GM18499 (cell line): ENCODE measurements at regions not wholly inside any gene's neighbourhood (a gene's known extent, or its start where the extent isn't known, plus 50 kb on each side); places are given as distances from the start of the nearest gene placed in this dataset.
"Not testable (repeated sequence)": the region's sequence is repeated elsewhere in the genome, so short reads cannot be mapped to it uniquely, and the experiment has no call there.

ENCODE experiments used
- ATAC-seq: cut with Tn5 transposase; IDR thresholded peaks from one replicate; pipeline ENCODE4 v1.9.1; 2021; ENCODE audit warnings: moderate number of reproducible peaks; ENCODE audit not compliant: insufficient read depth, unreplicated experiment

DNA sequence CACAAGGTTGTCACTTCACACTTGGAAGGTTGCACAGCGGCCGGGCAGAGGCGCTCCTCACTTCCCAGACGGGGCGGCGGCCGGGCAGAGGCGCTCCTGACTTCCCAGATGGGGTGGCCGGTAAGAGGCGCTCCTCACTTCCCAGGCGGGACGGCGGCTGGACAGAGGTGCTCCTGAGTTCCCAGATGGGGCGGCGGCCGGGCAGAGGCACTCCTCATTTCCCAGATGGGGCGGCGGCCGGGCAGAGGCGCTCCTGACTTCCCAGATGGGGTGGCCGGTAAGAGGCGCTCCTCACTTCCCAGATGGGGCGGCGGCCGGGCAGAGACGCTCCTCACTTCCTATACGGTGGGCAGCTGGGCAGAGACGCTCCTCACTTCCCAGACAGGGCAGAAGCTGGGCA is 199.4 kb upstream of the PODXL start:
- not testable (repeated sequence) for ATAC-seq

DNA sequence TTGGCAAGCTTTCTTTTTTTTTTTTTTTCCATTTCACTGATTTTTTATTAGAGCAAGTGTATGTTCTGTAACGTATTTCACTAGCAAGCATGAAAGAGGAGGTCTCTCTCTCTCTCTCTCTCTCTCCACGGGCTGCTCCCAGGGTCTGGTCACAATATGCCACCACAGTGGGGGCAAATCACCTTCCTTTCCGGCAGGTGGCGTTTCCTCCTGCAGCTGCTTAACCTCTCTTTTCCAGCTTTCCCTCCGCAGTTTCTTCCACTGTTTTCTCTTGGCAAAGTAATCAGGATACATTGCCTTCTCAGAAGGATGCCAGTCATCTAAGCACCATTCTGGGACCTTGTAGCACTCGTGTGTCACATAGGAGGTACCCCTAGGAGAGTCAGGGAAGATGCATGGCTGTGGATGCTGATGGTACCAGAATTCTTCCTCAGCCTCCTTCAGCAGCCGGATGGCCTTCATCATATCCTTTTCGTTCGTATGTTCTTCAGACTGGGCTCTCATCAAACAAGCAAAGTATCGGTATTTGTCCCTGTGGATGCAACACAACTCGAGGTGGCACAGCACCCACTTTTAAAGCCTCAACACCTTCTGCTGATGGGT is 197.3 kb upstream of the PODXL start:
- no peak for ATAC-seq

DNA sequence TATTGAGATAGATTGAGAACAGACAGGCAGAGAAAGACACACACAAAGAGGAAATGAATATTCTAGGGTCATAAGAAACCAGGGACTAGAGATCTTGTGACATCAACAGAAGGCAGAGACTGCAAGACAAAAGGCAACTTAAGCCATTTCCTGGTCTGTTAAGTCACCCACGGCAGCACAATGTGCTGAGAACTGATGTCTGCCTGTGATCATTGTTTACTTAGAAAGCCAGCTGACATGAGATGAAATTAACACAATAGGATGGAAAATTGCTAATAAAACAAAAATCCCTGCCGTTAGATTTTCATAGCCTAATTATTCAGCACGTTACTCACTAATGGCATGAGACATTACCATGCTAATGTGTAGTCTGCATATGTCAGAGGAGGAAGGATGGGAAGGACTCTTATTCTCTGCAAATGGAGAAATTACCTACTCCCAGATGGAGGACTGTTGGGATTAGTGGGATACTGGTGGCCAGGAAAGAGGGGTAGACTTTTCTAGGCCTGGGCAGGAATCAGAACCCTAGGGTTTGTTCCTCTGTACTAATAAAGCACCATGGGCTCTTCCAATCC is 191.3 kb upstream of the PODXL start:
- no peak for ATAC-seq

DNA sequence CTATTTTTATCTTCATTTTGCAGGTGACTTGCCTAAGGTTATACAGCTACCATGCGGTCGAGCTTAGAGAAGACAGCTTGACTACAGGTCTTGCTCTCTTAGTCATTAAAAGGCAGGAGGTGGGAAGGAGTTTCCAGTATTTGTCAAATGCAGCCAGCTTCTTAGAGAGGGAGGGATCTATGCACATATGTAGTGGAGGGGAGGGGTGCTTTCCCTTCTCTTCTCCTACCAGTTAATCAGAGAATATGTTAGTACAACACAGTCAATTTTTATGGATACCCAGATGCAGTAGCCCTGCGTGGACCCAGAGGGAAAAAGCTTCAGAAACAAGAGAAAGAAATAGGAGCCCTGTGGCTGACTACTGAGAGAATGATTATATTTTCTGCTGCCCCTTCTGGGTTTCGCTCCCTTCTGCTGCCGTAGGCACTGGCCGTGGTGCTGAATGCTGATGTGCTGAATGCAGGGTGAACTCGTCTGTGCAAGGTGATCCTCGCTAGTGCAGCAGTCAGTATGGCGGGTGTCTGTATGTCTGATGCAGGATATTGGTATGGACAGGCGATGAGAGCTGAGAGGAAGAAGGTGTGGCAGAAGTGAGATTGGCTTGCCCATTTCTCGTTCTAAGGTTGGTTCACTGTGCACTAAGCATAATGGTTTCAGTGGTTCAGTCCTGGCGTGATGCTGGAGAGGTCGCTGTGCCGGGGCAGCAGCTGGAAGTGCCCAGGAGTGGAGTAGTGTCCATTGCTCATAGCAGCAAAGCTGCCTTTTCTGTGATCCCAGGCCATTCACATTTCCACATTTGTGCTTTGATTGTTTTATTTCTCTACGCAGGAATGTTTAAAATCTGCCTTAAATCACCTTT is 189.2 kb upstream of the PODXL start:
- no peak for ATAC-seq

DNA sequence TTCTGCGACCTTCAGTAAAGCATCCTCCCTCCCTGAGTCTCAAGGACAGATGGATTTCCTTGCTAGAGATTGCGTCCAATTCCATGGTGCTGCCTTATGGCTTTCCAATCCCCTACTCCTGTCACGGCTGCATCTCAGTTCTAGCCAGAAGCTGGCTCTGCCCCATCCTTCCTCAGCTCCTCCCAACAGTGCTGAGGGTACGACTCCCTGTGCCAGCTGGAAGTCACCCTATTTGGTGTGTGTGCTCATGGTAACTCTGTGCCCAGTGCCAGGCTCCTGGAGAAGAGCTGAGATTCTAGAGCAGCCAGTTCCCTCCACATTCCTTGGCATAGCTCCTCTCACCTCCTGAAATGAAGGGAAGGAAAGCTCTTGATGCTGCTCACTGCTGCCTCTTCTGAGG is 185.0 kb upstream of the PODXL start:
- ATAC-seq, result no peak

DNA sequence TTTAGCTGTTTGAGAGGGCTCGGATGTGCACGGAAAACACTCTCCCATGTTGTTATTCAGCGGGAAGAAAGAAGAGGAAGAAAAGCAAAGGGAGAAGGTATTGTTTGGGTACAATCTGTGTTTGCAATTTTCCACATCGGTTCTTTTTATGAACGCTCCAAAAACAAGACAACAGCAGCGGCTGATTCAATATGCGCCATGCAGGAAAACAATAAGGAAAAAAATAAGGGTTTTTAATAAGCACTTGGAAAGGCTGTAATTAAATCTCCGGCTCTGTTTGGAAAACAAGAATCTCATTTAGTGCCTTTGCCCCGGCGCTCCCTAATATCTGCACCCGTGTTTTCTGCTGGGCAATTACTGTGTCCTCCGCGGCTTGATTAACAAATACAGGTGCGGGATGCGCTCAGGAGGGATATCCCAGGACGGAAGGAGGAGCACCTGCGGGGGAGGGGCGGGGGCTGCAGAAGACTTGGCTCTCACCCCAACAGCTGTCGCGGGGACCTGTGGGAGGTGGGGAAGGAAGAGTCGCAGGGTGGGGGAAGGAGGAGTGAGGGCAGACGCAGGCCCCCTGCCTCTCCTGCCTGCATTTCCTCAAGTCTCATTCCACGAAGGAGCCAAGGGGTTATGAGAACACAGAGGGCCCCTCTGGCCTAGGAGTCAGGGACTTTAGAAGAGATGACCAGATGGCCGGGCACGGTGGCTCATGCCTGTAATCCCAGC is 181.5 kb upstream of the PODXL start:
- ATAC-seq, result no peak

DNA sequence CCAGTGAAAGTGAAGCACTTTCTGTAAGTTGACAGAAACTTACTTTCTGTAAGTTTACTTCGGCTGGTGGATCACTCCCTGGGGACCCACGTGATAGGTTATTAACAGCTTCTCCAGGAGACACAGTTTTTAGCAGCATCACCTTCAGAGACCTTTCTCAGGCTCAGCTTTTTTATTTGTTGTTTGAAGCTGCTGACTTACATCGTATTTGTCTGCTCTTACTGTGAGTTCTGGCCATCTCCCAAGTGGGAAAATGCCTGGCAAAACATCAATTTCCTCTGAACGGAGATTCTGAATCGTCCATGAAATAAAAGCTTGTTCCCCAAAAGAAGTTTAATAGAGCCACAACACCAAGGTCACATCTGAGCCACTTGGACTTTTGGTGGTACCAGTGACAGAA is 178.7 kb upstream of the PODXL start:
- no peak for ATAC-seq

DNA sequence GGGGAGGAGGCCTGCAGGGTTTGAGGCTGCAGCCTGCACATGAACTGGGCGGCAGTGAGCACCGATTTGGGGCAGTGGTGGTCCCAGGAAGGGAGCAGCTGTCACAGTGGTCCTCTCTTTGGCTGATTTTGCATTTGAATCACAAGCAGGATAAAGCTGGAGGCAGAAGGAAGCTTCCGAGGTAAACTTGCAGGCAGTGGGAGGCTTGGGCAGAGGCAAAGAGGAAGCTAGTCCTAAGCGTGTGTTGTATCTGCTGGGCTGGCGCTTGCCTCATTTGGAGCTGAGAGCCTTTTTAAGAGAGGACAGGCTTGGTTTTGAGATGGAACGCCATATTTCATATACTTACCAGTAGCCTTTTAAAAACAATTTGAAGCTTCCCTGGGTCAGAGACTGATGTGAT is 177.2 kb upstream of the PODXL start:
- ATAC-seq, result no peak

DNA sequence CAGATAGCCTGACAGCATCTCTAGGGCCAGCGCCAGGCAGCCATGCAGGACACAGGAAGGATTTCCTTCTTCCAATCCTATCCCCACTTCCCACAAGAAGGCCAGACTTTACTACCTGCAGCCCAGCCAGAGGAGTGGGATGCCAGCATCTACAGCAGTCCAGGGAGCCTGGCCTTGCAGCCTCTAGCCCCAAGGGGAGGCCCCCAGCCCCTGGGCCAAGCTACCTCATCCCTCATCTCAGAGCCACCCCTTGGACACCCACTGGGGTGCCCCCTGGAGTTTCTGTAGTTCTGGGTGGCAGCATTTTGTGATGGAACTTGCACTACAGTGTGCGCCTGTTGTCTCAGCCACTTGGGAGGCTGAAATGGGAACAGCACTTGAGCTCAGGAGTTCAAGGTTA is 170.8 kb upstream of the PODXL start:
- no peak for ATAC-seq

DNA sequence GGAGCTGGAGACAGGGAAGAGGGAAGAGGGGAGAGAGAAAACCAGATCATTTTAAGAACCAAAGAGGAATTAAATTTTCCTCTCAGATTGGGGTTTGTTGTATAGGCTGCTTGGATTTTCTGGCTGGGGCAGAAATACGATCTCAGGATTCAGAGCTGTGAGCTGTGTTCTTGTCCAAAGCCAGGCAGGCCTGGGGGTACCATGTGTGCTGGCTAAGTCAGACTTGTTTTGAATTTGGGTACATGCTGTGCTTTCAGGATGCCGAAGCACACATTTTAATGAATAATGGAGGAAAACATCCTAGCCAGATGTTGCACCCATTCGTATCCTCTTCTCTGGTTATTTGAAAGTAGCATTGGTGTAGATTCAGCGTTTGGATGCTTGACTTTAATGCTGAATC is 170.3 kb upstream of the PODXL start:
- ATAC-seq, result no peak

DNA sequence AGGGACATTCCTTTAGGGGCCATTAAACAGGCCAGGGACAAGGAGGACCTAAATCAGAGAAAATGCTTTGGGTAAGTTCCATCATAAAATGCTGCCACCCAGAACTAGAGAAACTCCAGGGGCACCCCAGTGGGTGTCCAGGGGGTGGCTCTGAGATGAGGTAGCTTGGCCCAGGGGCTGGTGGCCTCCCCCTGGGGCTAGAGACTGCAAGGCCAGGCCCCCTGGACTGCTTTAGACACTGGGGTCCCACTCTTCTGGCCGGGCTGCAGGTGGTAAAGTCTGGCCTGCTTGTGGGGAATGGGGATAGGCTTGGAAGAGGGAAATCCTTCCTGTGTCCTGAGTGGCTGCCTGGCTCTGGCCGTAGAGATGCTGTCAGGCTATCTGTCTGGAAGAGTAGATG is 169.6 kb upstream of the PODXL start:
- no peak for ATAC-seq

DNA sequence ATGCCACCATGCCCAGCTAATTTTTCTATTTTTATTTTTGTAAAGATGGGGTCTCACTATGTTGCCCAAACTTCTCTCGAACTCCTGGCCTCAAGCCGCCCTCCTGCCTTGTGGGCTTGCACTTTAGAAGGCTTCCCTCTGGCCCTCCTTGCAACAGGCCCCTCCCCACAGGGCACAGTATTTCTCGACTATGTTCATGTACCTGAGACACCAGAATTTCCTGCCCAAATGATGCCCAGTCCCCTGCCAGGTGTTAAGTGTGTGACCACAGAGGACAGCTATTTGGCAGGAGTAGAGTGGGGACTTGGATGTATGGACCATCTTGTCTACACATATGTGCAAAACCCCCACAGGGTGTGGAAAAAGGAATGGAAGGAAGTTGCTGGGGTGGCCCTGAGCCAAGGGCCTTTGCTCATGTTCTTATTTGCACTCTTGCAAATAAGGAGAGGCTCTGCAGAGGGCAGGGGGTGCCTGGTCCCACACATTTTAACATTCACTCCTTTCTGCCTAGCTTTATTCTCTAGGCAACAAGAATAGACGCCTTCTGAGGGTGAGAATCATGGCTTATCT is 168.4 kb upstream of the PODXL start:
- ATAC-seq, result no peak

DNA sequence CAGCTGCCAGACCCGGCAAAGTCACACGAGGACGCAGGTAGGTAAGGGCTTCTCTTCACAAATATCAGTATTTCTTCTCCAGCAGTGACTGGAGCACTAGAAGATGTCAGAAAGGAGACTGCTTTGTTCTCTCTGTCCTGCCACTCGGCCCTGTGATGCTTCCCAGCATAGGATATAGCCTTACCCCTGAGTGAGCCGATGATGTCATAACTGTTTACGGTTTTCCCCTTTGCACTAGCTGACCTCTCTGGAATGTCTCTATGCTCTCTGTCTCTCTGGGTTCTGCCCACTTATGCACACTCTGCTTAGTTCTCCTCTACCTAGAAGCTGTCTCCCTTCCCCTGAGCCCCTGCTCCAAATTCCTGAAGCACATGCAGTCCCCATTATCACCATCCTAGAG is 167.5 kb upstream of the PODXL start:
- ATAC-seq, result no peak

DNA sequence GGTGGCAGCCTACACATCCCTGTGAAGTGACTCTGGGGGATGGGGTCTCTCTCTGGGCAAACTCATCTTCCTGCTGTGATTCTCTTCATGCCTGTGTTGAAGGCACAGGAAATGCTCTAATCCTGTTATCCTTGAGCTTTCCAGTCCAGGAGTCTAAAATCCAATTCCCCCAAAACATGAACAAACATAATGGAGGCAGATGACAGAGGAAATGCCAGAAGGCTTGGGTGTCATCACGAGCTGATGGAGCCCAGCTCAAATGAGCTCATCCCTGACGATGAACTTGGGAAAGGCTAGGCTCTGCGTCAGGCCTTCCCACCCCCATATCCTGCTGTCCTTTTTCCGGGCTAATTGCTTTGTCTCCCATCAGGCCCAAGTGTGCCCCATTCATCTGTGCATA is 165.9 kb upstream of the PODXL start:
- ATAC-seq, result no peak

DNA sequence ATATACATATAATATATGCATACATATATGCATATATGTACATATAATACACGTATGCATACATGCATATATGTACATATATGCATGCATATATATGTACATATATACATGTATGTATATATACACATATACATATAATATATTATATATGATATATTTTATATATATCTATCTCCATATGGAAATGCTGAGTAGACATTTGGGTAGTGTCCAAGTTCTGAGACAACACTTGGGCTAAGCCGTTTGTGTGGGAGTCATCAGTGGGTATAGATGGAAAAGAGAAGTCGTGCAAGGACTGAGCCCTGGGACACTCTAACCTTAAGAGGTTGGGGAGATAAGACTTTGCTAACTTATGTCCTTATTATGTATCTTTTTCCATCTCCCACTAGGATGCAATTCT is 165.2 kb upstream of the PODXL start:
- ATAC-seq, result no peak

DNA sequence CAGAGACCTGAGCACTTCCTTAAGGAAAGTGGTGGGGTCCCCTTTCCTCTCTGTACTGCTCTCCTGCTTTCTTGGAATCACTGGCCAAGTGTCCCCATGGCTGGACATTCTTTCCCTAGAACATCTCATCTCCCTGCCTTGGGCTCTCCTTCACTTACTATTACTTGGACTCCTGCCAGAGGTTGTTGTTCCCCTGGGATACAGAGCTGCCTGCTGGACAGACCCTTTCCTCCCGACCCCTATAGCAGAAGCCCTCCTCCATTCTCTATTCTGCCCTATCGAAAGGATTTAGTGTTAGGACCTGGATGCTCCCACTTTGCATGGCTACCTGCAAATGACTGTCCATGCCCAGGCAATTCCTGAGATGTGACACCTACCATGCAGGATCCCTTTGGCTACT is 164.3 kb upstream of the PODXL start:
- no peak for ATAC-seq

DNA sequence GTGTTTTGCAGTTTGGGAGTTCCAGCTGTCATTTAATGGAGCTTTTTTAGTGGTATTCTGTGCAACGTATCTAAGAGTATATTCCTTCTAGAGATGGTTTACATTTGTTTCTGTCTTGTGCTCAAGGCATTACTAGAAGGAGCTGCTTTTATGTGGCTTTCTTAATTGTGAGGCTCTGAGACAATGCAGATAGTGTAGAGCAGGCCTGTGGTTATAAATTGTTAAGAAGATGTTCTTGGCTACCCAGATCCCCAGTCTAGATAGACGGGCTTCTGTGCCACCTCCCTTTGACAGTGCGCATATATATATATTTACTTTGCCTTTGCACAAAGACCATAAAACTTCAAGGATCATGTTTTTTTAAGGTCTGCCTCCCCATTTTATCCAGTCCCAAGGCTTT is 160.8 kb upstream of the PODXL start:
- no peak for ATAC-seq

DNA sequence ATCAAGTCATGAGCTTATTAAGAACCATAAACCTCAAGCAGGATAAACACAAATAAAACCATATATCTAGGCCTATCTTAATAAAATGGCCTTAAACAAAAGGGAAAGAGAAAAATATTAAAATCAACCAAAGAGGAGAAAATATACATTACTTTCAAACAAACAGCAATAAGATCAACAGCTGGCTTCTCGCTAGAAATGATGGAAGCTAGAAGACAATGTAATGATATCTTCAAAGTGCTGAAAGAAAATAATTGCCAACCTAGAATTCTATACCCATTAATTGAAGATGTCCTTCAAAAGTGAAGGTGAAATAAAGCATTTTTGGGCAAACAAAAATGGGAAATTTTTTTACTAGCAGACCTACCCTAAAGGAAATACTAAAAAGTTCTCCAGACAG is 142.9 kb upstream of the PODXL start:
- ATAC-seq, result no peak

DNA sequence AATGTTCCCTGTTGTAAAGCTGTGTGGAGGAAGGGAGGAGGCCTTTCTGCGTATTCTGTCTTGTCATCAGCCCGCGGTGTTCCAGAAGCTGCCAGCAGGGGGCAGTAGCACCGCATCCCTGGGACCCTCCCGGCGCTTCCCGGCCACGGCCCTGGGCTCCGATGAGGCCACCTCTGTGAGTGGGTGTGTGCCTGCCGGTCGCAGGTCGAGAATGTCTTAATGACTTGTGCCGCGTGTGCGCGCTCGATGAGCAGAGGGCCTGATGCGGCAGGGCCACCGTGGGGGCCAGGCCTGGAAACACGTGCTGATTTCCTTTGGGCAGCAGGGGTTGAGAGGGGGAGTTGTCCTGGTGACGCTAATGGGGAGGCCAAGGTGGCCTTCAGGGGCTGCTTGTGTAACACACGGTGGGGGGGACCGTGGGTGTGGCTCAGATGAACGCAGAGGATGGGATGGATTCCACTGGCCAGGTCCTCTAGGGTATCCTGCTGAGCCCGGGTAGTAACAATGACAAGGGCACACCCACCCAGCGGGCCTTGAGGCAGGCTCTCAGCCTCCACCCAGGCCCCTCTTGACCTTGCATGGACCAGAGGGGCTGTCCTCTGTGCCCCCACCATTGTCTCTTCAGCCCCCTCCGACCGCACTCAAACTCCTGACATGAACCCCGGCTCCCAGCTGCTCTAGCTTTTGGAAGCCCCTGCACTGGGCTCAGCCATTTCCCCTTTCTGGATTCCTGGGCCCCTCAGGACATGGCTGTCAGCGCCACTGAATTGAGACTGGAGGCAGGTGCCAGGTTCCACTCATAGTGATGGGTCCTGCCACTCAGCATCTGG is 135.9 kb upstream of the PODXL start:
- ATAC-seq, result no peak
